SH-SY5Y (cell line): ENCODE measurements at regions not wholly inside any gene's neighbourhood (a gene's known extent, or its start where the extent isn't known, plus 50 kb on each side); places are given as distances from the start of the nearest gene placed in this dataset.

Source experiments
- GATA2 ChIP-seq: IDR thresholded peaks from 2 replicates; pipeline ENCODE4 v1.6.1; 2011; ENCODE audit warnings: mild to moderate bottlenecking, low read depth, low read length
- GATA3 ChIP-seq: IDR thresholded peaks from 2 replicates; pipeline ENCODE4 v1.6.1; 2011; ENCODE audit warnings: low read depth, mild to moderate bottlenecking, low read length, moderate library complexity

- TF ChIP-seq GATA2 = no peak
- TF ChIP-seq GATA3 = no peak
These were observed 843.6 kb upstream of the POT1 start for GRCh38 chr7:125773113-125773785.

GRCh38 chr7:125747966-125748365 lies 818.3 kb upstream of the POT1 start:
- TF ChIP-seq GATA2 (no peak), GATA3 (no peak)

GRCh38 chr7:125746510-125746909 lies 816.9 kb upstream of the POT1 start:
- no peak for TF ChIP-seq GATA2
- no peak for TF ChIP-seq GATA3

GRCh38 chr7:125727215-125727614 lies 797.6 kb upstream of the POT1 start:
- TF ChIP-seq GATA2 = no peak
- TF ChIP-seq GATA3 = no peak

- TF ChIP-seq GATA3 = no peak
- TF ChIP-seq GATA2 = peak; percentile 30; the same call in 1 of the 2 replicates
These were observed 766.0 kb upstream of the POT1 start for GRCh38 chr7:125695626-125696025.

- TF ChIP-seq GATA3 (no peak), GATA2 (no peak)
These were observed 753.5 kb upstream of the POT1 start for GRCh38 chr7:125683156-125683555.

GRCh38 chr7:125681508-125681907 lies 751.9 kb upstream of the POT1 start:
- TF ChIP-seq GATA2 = no peak
- no peak for TF ChIP-seq GATA3

- TF ChIP-seq GATA2 (no peak), GATA3 (no peak)
These were observed 749.1 kb upstream of the POT1 start for GRCh38 chr7:125678771-125679170.

GRCh38 chr7:125675640-125676039 lies 746.0 kb upstream of the POT1 start:
- TF ChIP-seq GATA3 (no peak), GATA2 (no peak)

- no peak for TF ChIP-seq GATA2
- no peak for TF ChIP-seq GATA3
These were observed 745.5 kb upstream of the POT1 start for GRCh38 chr7:125675169-125675568.

- no peak for TF ChIP-seq GATA3
- TF ChIP-seq GATA2 = no peak
These were observed 741.4 kb upstream of the POT1 start for GRCh38 chr7:125670926-125671572.

GRCh38 chr7:125668321-125668993 lies 738.8 kb upstream of the POT1 start:
- no peak for TF ChIP-seq GATA3
- TF ChIP-seq GATA2 = no peak

- no peak for TF ChIP-seq GATA3
- no peak for TF ChIP-seq GATA2
These were observed 735.0 kb upstream of the POT1 start for GRCh38 chr7:125664625-125665024.

- no peak for TF ChIP-seq GATA2
- TF ChIP-seq GATA3 = no peak
These were observed 734.3 kb upstream of the POT1 start for GRCh38 chr7:125663961-125664360.

- no peak for TF ChIP-seq GATA2
- TF ChIP-seq GATA3 = no peak
These were observed 732.1 kb upstream of the POT1 start for GRCh38 chr7:125661677-125662076.

GRCh38 chr7:125661006-125661405 lies 731.4 kb upstream of the POT1 start:
- TF ChIP-seq GATA2 (no peak), GATA3 (no peak)

- TF ChIP-seq GATA3 (no peak), GATA2 (no peak)
These were observed 724.5 kb upstream of the POT1 start for GRCh38 chr7:125654076-125654475.
